ENCODE measurements at regions not wholly inside any gene's neighbourhood (a gene's known extent, or its start where the extent isn't known, plus 50 kb on each side); places are given as distances from the start of the nearest gene placed in this dataset.

DNA sequence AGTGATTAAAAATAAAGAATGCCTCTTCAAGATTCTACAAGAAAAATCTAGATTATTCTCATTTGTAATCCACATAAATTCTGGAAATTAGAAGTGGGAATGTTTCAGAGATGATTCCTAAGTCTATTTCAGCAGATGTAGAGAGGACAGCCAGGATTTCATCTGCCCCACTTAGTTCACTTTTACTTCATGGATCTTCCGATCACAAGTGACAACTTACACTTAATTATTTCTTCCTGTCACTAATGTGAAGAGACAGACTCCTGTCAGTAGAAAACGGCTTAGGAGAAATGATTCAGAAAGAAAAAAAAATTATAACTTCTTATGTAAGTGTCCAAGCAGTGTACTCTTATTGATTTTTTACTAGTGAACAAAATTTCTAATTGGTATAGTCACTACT, 368.2 kb upstream of the SMIM30 start:
- no peak for DNase-seq
- TF ChIP-seq YY1 (IDR thresholded peaks at IDR 0.05; ENCODE audit: low read depth) (no peak), JUND (IDR thresholded peaks at IDR 0.05) (no peak), RAD21 (IDR thresholded peaks at IDR 0.05; ENCODE audit: low read length) (no peak), NRF1 (IDR thresholded peaks at IDR 0.05; ENCODE audit: low read depth, low read length) (no peak), FOXJ3 (CRISPR knock-in tag; IDR thresholded peaks at IDR 0.05) (no peak)
- TF ChIP-seq, protein P1, sequence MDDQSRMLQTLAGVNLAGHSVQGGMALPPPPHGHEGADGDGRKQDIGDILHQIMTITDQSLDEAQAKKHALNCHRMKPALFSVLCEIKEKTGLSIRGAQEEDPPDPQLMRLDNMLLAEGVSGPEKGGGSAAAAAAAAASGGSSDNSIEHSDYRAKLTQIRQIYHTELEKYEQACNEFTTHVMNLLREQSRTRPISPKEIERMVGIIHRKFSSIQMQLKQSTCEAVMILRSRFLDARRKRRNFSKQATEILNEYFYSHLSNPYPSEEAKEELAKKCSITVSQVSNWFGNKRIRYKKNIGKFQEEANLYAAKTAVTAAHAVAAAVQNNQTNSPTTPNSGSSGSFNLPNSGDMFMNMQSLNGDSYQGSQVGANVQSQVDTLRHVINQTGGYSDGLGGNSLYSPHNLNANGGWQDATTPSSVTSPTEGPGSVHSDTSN (IDR thresholded peaks at IDR 0.05) = no peak
- TF ChIP-seq, protein P2, sequence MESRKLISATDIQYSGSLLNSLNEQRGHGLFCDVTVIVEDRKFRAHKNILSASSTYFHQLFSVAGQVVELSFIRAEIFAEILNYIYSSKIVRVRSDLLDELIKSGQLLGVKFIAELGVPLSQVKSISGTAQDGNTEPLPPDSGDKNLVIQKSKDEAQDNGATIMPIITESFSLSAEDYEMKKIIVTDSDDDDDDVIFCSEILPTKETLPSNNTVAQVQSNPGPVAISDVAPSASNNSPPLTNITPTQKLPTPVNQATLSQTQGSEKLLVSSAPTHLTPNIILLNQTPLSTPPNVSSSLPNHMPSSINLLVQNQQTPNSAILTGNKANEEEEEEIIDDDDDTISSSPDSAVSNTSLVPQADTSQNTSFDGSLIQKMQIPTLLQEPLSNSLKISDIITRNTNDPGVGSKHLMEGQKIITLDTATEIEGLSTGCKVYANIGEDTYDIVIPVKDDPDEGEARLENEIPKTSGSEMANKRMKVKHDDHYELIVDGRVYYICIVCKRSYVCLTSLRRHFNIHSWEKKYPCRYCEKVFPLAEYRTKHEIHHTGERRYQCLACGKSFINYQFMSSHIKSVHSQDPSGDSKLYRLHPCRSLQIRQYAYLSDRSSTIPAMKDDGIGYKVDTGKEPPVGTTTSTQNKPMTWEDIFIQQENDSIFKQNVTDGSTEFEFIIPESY (IDR thresholded peaks at IDR 0.05; ENCODE audit: borderline replicate concordance, low read depth) = no peak
- TF ChIP-seq, protein P3, sequence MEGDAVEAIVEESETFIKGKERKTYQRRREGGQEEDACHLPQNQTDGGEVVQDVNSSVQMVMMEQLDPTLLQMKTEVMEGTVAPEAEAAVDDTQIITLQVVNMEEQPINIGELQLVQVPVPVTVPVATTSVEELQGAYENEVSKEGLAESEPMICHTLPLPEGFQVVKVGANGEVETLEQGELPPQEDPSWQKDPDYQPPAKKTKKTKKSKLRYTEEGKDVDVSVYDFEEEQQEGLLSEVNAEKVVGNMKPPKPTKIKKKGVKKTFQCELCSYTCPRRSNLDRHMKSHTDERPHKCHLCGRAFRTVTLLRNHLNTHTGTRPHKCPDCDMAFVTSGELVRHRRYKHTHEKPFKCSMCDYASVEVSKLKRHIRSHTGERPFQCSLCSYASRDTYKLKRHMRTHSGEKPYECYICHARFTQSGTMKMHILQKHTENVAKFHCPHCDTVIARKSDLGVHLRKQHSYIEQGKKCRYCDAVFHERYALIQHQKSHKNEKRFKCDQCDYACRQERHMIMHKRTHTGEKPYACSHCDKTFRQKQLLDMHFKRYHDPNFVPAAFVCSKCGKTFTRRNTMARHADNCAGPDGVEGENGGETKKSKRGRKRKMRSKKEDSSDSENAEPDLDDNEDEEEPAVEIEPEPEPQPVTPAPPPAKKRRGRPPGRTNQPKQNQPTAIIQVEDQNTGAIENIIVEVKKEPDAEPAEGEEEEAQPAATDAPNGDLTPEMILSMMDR (IDR thresholded peaks at IDR 0.05) = no peak
- WGBS (ENCODE audit: low lambda C conversion rate) = 1% methylated on average over 2 of the region's 2 CpGs
- H3K9ac ChIP-seq = no peak overlapping the region
- no peak overlapping the region for H2AFZ ChIP-seq (ENCODE audit: low read depth)
- H3K27ac ChIP-seq (ENCODE audit: low read depth in 2 of 2, low read length in 1 of 2) = no peak overlapping the region
- H4K20me1 ChIP-seq (ENCODE audit: insufficient read depth) = no peaks in the 10 kb centered on the region
- H3K79me2 ChIP-seq (ENCODE audit: insufficient read depth) = no peaks in the 10 kb centered on the region
- no peaks in the 10 kb centered on the region for H3K27me3 ChIP-seq (ENCODE audit: insufficient read depth)
- H3F3A ChIP-seq (replicated peaks; ENCODE audit: insufficient read depth) = no peaks in the 10 kb centered on the region
- no peak overlapping the region for H3K4me2 ChIP-seq
- POLR2A ChIA-PET = no interaction called here
- H3K36me3 ChIP-seq (replicated peaks in 1 of 2; ENCODE audit: control insufficient read depth in 1 of 2, insufficient read depth in 2 of 2, low read length in 1 of 2) = no peaks in the 10 kb centered on the region
- CTCF ChIA-PET = no interaction called here
- no peaks in the 10 kb centered on the region for H3K9me2 ChIP-seq
- H3K9me3 ChIP-seq = no peaks in the 10 kb centered on the region
- H3K4me1 ChIP-seq (ENCODE audit: control insufficient read depth in 1 of 2, insufficient read depth in 2 of 2, low read depth in 1 of 2, low read length in 1 of 2) = no peaks in the 10 kb centered on the region
- no peak overlapping the region for H3K4me3 ChIP-seq (ENCODE audit: low read depth in 2 of 2, low read length in 1 of 2)

DNA sequence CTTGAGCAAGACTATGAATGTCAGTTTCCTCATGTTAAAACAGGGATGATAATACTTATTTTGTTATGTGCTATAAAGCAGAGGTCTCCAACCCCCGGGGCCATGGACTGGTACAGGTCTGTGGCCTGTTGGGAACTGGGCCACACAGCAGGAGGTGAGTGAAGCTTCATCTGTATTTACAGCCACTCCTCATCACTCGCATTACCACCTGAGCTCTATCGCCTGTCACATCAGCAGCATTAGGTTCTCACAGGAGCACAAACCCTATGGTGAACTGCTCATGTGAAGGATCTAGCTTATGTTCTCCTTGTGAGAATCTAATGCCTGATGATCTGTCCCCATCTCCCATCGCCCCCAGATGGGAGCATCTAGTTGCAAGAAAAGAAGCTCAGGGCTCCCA, 365.3 kb upstream of the SMIM30 start:
- H3K9ac ChIP-seq = no peak overlapping the region
- H3K4me3 ChIP-seq (ENCODE audit: low read depth in 2 of 2, low read length in 1 of 2) = no peak overlapping the region
- H3K36me3 ChIP-seq (replicated peaks in 1 of 2; ENCODE audit: control insufficient read depth in 1 of 2, insufficient read depth in 2 of 2, low read length in 1 of 2) = no peaks in the 10 kb centered on the region
- TF ChIP-seq SIN3A (IDR thresholded peaks at IDR 0.05; ENCODE audit: borderline replicate concordance, low read depth, low read length) (no peak), RCOR1 (IDR thresholded peaks at IDR 0.05; ENCODE audit: low read length) (no peak), JUND (IDR thresholded peaks at IDR 0.05) (no peak), GATA2 (CRISPR knock-in tag; IDR thresholded peaks at IDR 0.05) (no peak), TEAD4 (IDR thresholded peaks at IDR 0.05; ENCODE audit: borderline replicate concordance, insufficient read depth) (no peak), FOXM1 (IDR thresholded peaks at IDR 0.05; ENCODE audit: low read depth) (no peak), NRF1 (IDR thresholded peaks at IDR 0.05; ENCODE audit: low read depth, low read length) (no peak), SMC3 (IDR thresholded peaks at IDR 0.05; ENCODE audit: low read depth, low read length) (no peak), GABPA (IDR thresholded peaks at IDR 0.05; ENCODE audit: low read depth) (no peak), YY1 (IDR thresholded peaks at IDR 0.05; ENCODE audit: low read depth) (no peak), RFX5 (IDR thresholded peaks at IDR 0.05; ENCODE audit: low read length) (no peak), NFIC (IDR thresholded peaks at IDR 0.05; ENCODE audit: borderline replicate concordance) (no peak), RXRA (IDR thresholded peaks at IDR 0.05; ENCODE audit: borderline replicate concordance, low read depth) (no peak), FOXJ3 (CRISPR knock-in tag; IDR thresholded peaks at IDR 0.05) (no peak)
- TF ChIP-seq, protein P4, sequence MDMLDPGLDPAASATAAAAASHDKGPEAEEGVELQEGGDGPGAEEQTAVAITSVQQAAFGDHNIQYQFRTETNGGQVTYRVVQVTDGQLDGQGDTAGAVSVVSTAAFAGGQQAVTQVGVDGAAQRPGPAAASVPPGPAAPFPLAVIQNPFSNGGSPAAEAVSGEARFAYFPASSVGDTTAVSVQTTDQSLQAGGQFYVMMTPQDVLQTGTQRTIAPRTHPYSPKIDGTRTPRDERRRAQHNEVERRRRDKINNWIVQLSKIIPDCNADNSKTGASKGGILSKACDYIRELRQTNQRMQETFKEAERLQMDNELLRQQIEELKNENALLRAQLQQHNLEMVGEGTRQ (IDR thresholded peaks at IDR 0.05; ENCODE audit: borderline replicate concordance, low read depth, low read length) = no peak
- TF ChIP-seq, protein P5, sequence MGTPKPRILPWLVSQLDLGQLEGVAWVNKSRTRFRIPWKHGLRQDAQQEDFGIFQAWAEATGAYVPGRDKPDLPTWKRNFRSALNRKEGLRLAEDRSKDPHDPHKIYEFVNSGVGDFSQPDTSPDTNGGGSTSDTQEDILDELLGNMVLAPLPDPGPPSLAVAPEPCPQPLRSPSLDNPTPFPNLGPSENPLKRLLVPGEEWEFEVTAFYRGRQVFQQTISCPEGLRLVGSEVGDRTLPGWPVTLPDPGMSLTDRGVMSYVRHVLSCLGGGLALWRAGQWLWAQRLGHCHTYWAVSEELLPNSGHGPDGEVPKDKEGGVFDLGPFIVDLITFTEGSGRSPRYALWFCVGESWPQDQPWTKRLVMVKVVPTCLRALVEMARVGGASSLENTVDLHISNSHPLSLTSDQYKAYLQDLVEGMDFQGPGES (IDR thresholded peaks at IDR 0.05; ENCODE audit: low read depth, low read length) = no peak
- TF ChIP-seq, protein P6, sequence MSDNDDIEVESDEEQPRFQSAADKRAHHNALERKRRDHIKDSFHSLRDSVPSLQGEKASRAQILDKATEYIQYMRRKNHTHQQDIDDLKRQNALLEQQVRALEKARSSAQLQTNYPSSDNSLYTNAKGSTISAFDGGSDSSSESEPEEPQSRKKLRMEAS (IDR thresholded peaks at IDR 0.05; ENCODE audit: low read depth) = no peak
- TF ChIP-seq, protein P1 (IDR thresholded peaks at IDR 0.05) = no peak

More for the DNA sequence above, 365.3 kb upstream of the SMIM30 start:
- H3K27ac ChIP-seq (ENCODE audit: low read depth in 2 of 2, low read length in 1 of 2) = no peak overlapping the region
- no peaks in the 10 kb centered on the region for H3K79me2 ChIP-seq (ENCODE audit: insufficient read depth)
- no peaks in the 10 kb centered on the region for H3K9me2 ChIP-seq
- CTCF ChIA-PET = no interaction called here
- no peak for DNase-seq
- H4K20me1 ChIP-seq (ENCODE audit: insufficient read depth) = no peaks in the 10 kb centered on the region
- H3F3A ChIP-seq (replicated peaks; ENCODE audit: insufficient read depth) = no peaks in the 10 kb centered on the region
- no peaks in the 10 kb centered on the region for H3K9me3 ChIP-seq
- POLR2A ChIA-PET = no interaction called here
- H2AFZ ChIP-seq (ENCODE audit: low read depth) = no peak overlapping the region
- no peak overlapping the region for H3K4me2 ChIP-seq
- H3K4me1 ChIP-seq (ENCODE audit: control insufficient read depth in 1 of 2, insufficient read depth in 2 of 2, low read depth in 1 of 2, low read length in 1 of 2) = no peaks in the 10 kb centered on the region
- H3K27me3 ChIP-seq (ENCODE audit: insufficient read depth) = no peaks in the 10 kb centered on the region
- WGBS (ENCODE audit: low lambda C conversion rate) = 11% methylated on average over 4 of the region's 4 CpGs
